Endodermal cell (in vitro differentiated cells): ENCODE measurements at regions not wholly inside any gene's neighbourhood (a gene's known extent, or its start where the extent isn't known, plus 50 kb on each side); places are given as distances from the start of the nearest gene placed in this dataset.

Experiments used
- DNase-seq: peaks from one replicate; pipeline ENCODE4 v3.0.0-alpha.2; 2017
- H3K27ac ChIP-seq: 2 replicates; pipeline ENCODE4 v1.5.1; 2013; ENCODE audit warnings: mild to moderate bottlenecking, low read depth, low read length, moderate library complexity
- H3K27me3 ChIP-seq: 2 replicates; pipeline ENCODE4 v1.6.1; 2013; ENCODE audit warnings: mild to moderate bottlenecking, low read length, moderate library complexity; ENCODE audit not compliant: insufficient read depth, control insufficient read depth, poor library complexity, severe bottlenecking
- H3K36me3 ChIP-seq: 2 replicates; pipeline ENCODE4 v1.7.0; 2013; ENCODE audit warnings: mild to moderate bottlenecking, low read length, moderate library complexity; ENCODE audit not compliant: control insufficient read depth, insufficient read depth
- H3K4me1 ChIP-seq: one replicate; pipeline ENCODE4 v1.7.0; 2013; ENCODE audit warnings: low read length; ENCODE audit not compliant: control insufficient read depth, insufficient read depth
- H3K4me3 ChIP-seq: 2 replicates; pipeline ENCODE4 v1.5.1; 2013; ENCODE audit warnings: mild to moderate bottlenecking, low read length, moderate library complexity
- H3K9ac ChIP-seq: 2 replicates; pipeline ENCODE4 v1.6.1; 2013; ENCODE audit warnings: mild to moderate bottlenecking, low read length, moderate library complexity; ENCODE audit not compliant: poor library complexity, severe bottlenecking; ENCODE audit errors: extremely low read depth
- H3K9me3 ChIP-seq: 2 replicates; pipeline ENCODE4 v1.6.1; 2013; ENCODE audit warnings: mild to moderate bottlenecking, low read length, moderate library complexity; ENCODE audit not compliant: control insufficient read depth
- H3K27ac Mint-ChIP-seq: 2 replicates; pipeline ENCODE4 v1.8.0; 2020; ENCODE audit warnings: mixed read lengths
- H3K27me3 Mint-ChIP-seq: 2 replicates; pipeline ENCODE4 v1.8.0; 2021; ENCODE audit warnings: mild to moderate bottlenecking, mixed read lengths; ENCODE audit not compliant: insufficient read depth
- H3K36me3 Mint-ChIP-seq: 2 replicates; pipeline ENCODE4 v1.8.0; 2020; ENCODE audit warnings: low read depth, mixed read lengths
- H3K4me1 Mint-ChIP-seq: 2 replicates; pipeline ENCODE4 v1.8.0; 2020; ENCODE audit warnings: mixed read lengths
- H3K4me3 Mint-ChIP-seq: 2 replicates; pipeline ENCODE4 v1.8.0; 2020; ENCODE audit warnings: mild to moderate bottlenecking, moderate library complexity, mixed read lengths
- H3K9me3 Mint-ChIP-seq: 2 replicates; pipeline ENCODE4 v1.8.0; 2020; ENCODE audit warnings: mild to moderate bottlenecking, mixed read lengths
- WGBS, 2 experiments: methylation state at CpG; one replicate each; pipeline versions ENCODE4 v1.1.5 to v1.1.7; 2013; ENCODE audit warnings: missing lambda C conversion rate in 2 of 2, mixed read lengths in 1 of 2; ENCODE audit not compliant: insufficient coverage in 1 of 2, insufficient read length in 1 of 2; 5-methylcytosine and 5-hydroxymethylcytosine counted together
- TF ChIP-seq, protein P1 (sequence below): fragments of 200-600 bp; sonication (generic); conservative IDR thresholded peaks from 2 replicates; pipeline ENCODE4 v1.5.0; 2021; ENCODE audit warnings: antibody characterized with exemption, mild to moderate bottlenecking

GRCh38 chr22:48071305-48071704, 1308.9 kb downstream of the TBC1D22A start:
- no peak overlapping the region for H3K27ac ChIP-seq
- no peak overlapping the region for H3K4me3 ChIP-seq
- Mint-ChIP-seq H3K4me3 (no peak overlapping the region), H3K4me1 (peaks cover 9% of the 10 kb centered on the region), H3K27ac (no peak overlapping the region), H3K27me3 (peaks cover 6% of the 10 kb centered on the region), H3K36me3 (no peaks in the 10 kb centered on the region), H3K9me3 (peaks cover 8% of the 10 kb centered on the region)
- DNase-seq, result no peak
- H3K27me3 ChIP-seq, result no peaks in the 10 kb centered on the region
- TF ChIP-seq, protein P1, sequence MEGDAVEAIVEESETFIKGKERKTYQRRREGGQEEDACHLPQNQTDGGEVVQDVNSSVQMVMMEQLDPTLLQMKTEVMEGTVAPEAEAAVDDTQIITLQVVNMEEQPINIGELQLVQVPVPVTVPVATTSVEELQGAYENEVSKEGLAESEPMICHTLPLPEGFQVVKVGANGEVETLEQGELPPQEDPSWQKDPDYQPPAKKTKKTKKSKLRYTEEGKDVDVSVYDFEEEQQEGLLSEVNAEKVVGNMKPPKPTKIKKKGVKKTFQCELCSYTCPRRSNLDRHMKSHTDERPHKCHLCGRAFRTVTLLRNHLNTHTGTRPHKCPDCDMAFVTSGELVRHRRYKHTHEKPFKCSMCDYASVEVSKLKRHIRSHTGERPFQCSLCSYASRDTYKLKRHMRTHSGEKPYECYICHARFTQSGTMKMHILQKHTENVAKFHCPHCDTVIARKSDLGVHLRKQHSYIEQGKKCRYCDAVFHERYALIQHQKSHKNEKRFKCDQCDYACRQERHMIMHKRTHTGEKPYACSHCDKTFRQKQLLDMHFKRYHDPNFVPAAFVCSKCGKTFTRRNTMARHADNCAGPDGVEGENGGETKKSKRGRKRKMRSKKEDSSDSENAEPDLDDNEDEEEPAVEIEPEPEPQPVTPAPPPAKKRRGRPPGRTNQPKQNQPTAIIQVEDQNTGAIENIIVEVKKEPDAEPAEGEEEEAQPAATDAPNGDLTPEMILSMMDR, result no peak
- WGBS, 2 experiments, result 84% methylated on average over 8 to 10 of the region's 10 CpGs
- H3K4me1 ChIP-seq, result no peaks in the 10 kb centered on the region
- peaks cover 9% of the 10 kb centered on the region for H3K9me3 ChIP-seq
- no peak overlapping the region for H3K9ac ChIP-seq
- no peaks in the 10 kb centered on the region for H3K36me3 ChIP-seq

- 82% methylated on average over 4 of the region's 4 CpGs; no CpG with 5 or more reads in 1 of the 2 experiments for WGBS, 2 experiments
Measured at GRCh38 chr22:48070760-48071159, 1308.3 kb downstream of the TBC1D22A start.

DNA sequence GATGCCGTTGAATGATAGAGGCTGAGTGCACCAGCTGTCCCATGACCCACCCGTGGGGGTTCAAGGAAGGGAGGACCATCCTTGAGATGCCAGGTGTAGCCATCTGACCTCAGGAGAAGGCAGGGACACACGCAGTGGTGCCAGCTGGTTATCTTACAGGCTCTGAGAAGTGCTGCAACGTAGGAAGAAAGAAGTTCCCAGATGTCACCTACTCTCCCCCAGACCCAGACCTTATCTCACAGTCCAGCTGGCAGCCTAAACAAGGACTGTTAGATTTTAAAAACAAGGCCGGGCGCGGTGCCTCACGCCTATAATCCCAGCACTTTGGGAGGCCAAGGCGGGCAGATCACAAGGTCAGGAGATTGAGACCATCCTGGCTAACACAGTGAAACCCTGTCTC, 1307.6 kb downstream of the TBC1D22A start:
- Histone ChIP-seq H3K9ac (no peak overlapping the region), H3K9me3 (peaks cover 9% of the 10 kb centered on the region), H3K4me3 (no peak overlapping the region), H3K4me1 (no peaks in the 10 kb centered on the region), H3K27me3 (no peaks in the 10 kb centered on the region), H3K27ac (no peak overlapping the region), H3K36me3 (no peaks in the 10 kb centered on the region)
- H3K27me3 Mint-ChIP-seq, result peaks cover 4% of the 10 kb centered on the region
- H3K4me1 Mint-ChIP-seq, result peaks cover 4% of the 10 kb centered on the region
- H3K36me3 Mint-ChIP-seq, result no peaks in the 10 kb centered on the region
- peaks cover 6% of the 10 kb centered on the region for H3K9me3 Mint-ChIP-seq
- TF ChIP-seq, protein P1, result no peak
- no peak overlapping the region for H3K4me3 Mint-ChIP-seq
- 94 to 95% methylated on average over 2 to 9 of the region's 9 CpGs for WGBS, 2 experiments
- DNase-seq, result no peak
- no peak overlapping the region for H3K27ac Mint-ChIP-seq

More at GRCh38 chr22:48070760-48071159, 1308.3 kb downstream of the TBC1D22A start:
- Mint-ChIP-seq H3K27ac (no peak overlapping the region), H3K36me3 (no peaks in the 10 kb centered on the region), H3K27me3 (peaks cover 6% of the 10 kb centered on the region), H3K4me1 (peaks cover 4% of the 10 kb centered on the region), H3K4me3 (no peak overlapping the region), H3K9me3 (peaks cover 6% of the 10 kb centered on the region)
- Histone ChIP-seq H3K27me3 (no peaks in the 10 kb centered on the region), H3K27ac (no peak overlapping the region), H3K9ac (no peak overlapping the region), H3K9me3 (peaks cover 9% of the 10 kb centered on the region), H3K4me1 (no peaks in the 10 kb centered on the region), H3K36me3 (no peaks in the 10 kb centered on the region), H3K4me3 (no peak overlapping the region)
- peak; percentile 71 for DNase-seq
- TF ChIP-seq, protein P1, result peak; percentile 56
